ENCODE measurements at regions not wholly inside any gene's neighbourhood (a gene's known extent, or its start where the extent isn't known, plus 50 kb on each side); places are given as distances from the start of the nearest gene placed in this dataset.
A peak's percentile ranks its signal among the peaks of the same experiment; 100 is the strongest.
"Not testable (repeated sequence)": the region's sequence is repeated elsewhere in the genome, so short reads cannot be mapped to it uniquely, and the experiment has no call there.

GRCh38 chr11:104774578-104774977, 123.7 kb downstream of the CASP12 start:
- no peak for DNase-seq

- no peak for DNase-seq
Observed at GRCh38 chr11:104772806-104773241, 125.4 kb downstream of the CASP12 start.

GRCh38 chr11:104771763-104772162, 126.5 kb downstream of the CASP12 start:
- DNase-seq: no peak

- DNase-seq: not testable (repeated sequence)
Observed at GRCh38 chr11:104771046-104771445, 127.2 kb downstream of the CASP12 start.

- no peak for DNase-seq
Observed at GRCh38 chr11:104765401-104766095, 132.7 kb downstream of the CASP12 start.

- no peak for DNase-seq
Observed at GRCh38 chr11:104764710-104765045, 133.6 kb downstream of the CASP12 start.

- no peak for DNase-seq
Observed at GRCh38 chr11:104763930-104764709, 134.1 kb downstream of the CASP12 start.

- no peak for DNase-seq
Observed at GRCh38 chr11:104761511-104761910, 136.7 kb downstream of the CASP12 start.

- no peak for DNase-seq
Observed at GRCh38 chr11:104759464-104759863, 138.8 kb downstream of the CASP12 start.

GRCh38 chr11:104738918-104739317, 159.3 kb downstream of the CASP12 start:
- no peak for DNase-seq

GRCh38 chr11:104738208-104738607, 160.1 kb downstream of the CASP12 start:
- DNase-seq: no peak

GRCh38 chr11:104736502-104736901, 161.8 kb downstream of the CASP12 start:
- no peak for DNase-seq

- DNase-seq: no peak
Observed at GRCh38 chr11:104734998-104735397, 163.3 kb downstream of the CASP12 start.

- no peak for DNase-seq
Observed at GRCh38 chr11:104731890-104732289, 166.4 kb downstream of the CASP12 start.

- DNase-seq: no peak
Observed at GRCh38 chr11:104728927-104729326, 169.3 kb downstream of the CASP12 start.

GRCh38 chr11:104727768-104728167, 170.5 kb downstream of the CASP12 start:
- DNase-seq: no peak

- no peak for DNase-seq
Observed at GRCh38 chr11:104727095-104727494, 171.2 kb downstream of the CASP12 start.

- no peak for DNase-seq
Observed at GRCh38 chr11:104725796-104726408, 172.4 kb downstream of the CASP12 start.

GRCh38 chr11:104713401-104713800, 184.9 kb downstream of the CASP12 start:
- no peak for DNase-seq

GRCh38 chr11:104705490-104706190, 192.6 kb downstream of the CASP12 start:
- DNase-seq: peak; percentile 100

- no peak for DNase-seq
Observed at GRCh38 chr11:104704888-104705287, 193.4 kb downstream of the CASP12 start.

GRCh38 chr11:104704146-104704830, 194.0 kb downstream of the CASP12 start:
- no peak for DNase-seq

- peak; percentile 53 for DNase-seq
Observed at GRCh38 chr11:104700609-104701008, 197.7 kb downstream of the CASP12 start.

All from GF-D8 (cell line).